ENCODE measurements at regions not wholly inside any gene's neighbourhood (a gene's known extent, or its start where the extent isn't known, plus 50 kb on each side); places are given as distances from the start of the nearest gene placed in this dataset.

GRCh38 chr14:101191101-101191720 is 287.7 kb upstream of the RTL1 start:
- DNase-seq = no peak

DNA sequence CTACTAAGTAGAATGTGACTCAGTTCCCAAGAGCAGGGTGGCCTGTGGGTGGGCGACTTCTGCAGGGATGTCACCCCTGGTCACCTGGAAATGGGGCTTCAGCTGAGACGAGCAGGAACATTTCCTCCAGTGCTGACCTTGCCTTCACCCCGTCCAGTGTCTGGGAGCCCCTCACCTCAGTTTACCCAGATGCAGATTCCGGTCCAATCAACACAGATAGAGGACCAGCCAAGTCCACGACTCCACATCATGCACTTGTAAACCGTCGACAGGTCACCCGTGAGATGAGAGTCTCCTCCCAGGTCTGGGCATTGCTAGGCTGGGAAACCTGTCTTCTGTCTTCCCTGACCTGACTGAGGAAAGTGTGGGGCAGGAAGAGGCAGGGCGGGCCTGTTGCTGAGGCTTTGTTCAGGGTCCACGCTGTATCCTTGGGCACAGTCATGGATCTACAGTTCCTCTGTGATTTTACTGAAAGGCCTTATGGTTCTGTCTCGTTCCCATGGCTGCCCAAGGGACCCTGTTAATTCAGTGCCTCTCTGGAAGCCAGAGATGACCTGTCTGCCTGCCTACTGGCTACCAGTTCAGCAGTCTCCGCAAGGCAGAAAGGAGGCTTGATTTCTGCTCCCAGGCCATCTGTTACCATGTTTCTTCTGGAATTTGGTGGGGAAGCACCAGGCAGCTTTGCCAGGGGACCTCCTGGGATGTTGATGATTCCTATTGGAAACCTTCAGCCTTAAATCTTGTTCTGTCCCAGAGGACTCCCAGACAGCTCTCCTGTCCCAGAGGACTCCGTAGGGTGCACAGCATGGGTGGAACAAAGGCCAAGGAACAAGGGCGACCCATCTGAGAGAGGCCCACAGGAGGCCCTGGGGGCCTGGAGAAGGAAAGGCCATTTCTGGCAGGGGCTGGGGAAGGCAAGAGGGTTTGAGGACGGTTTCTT is 288.5 kb upstream of the RTL1 start:
- no peak for DNase-seq

DNA sequence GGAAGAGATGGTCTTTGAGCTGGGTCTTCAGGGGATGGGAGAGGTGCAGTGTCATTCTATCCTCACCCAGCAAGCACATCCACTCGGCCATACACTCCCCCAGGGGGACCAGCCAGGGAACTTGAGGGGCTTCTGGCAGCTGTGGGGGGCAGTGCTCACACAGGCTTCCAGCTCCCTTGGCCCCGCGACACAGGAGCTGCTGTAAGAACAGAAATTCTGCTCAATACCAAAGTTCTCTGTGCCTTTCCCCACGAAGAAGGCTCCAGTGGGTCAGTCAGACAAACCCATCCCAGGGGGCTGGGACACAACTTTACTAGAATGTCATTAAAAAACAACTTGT is 289.1 kb upstream of the RTL1 start:
- DNase-seq = no peak

DNA sequence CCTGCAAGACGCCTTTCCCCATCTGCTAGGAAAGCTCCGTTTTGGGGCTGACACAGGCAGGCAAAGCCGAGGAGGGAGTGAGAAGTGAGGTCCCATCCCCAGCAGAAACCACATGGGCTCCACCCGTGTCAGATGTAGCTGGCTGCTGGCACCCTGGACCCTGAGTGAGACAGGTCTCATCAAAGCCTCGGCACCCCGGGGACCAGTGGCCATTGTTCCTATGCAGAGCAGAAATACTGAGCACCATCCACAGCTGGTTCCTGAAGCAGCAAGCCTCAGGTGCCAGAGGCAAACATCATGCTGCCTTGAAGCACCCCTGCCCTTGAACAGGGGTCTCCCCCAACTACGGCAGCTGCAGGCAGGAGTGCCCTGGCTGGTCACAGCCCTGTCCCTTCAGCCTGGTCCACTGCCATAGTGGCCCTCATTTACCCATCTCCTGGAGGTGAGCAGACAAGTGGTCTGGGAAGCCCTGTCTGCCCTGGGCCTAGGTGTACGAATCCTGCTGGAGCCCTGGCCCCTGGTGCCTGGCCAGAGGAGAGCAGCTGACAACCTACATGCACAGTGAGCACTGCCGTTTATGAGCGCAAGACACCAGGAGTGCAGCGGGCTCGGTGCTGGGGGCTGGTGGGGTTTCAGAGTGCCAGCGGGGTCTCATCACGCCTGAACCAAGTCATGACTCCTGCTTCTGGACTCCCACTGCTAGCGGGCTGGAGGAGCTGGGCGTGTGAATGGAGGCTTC is 289.8 kb upstream of the RTL1 start:
- DNase-seq = no peak

GRCh38 chr14:101193845-101194372 is 290.4 kb upstream of the RTL1 start:
- DNase-seq = no peak

DNA sequence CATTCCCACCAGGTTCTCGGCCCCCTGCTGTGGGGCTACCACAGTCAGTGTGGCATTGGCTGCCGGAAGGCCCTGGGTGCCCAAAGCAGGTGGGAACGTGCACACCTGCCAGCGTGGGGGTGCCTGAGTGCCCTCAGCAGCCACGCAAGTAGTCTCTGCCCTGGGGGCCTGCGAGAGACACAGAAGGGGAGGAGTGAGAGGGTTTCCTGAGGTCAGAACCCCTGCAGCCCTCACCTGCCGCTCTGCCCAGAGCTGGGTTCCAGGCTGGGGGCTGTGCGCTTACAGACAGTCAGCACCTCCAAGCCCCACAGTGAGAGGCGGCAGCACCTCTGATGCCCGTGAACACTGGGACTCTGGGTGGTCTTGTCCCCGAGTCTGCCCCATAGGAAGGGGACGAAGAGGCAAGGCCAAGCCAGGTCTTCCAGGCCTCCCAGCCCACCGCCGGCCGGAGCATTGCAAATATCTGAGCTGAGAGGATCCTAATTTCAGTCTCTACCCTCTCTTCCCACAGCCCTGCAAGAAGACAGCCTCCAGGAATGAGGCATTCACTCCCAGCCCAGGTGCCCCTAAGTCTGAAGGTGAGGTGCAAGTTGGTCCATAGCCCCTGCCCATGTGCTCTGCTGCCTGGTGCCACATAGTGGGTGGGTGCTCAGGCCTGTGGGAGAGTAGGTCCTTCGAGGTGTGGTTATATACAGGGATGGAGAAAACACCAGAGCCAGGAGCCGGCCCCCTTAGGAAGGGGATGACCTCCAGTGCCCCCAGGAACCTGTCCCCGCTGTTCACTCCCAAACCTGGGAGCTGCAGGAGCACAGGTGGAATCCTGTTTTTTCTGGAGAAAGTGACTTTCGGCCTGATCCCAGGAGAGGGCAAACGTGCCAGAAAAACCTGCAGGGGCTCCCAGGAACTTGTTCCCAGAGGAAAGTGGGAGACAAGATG is 291.1 kb upstream of the RTL1 start:
- no peak for DNase-seq

- no peak for DNase-seq
These were observed 291.9 kb upstream of the RTL1 start for GRCh38 chr14:101195309-101195901.

DNA sequence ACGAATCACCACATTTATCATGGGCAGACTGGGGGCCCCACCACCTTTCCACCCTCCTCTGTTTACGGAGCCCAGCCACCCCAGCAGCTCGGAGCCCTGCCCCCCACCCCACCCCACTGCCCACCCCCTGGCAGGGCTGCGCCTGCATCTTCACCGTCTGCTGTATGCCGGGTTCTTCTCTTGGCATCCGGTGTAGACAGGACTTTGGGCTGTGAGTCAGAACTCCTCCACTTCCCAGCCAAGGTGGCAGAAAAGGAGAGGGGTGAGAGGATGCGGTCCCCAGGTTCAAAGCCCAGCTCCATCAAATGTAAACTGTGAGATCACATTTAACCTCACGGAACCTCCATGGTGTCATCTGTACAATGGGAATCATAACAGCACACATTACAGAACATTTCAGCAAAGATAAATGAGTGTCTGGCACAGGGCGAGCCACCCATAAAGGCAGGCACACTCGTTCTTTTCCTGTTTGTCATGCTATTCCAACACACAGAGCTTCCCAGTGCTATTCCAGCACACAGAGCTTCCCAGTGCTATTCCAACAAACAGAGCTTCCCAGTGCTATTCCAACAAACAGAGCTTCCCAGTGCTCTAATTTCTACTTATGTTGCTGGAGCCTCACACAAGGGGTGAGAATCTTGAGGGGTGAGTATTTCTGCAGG is 292.7 kb upstream of the RTL1 start:
- no peak for DNase-seq

GRCh38 chr14:101196795-101197590 is 293.5 kb upstream of the RTL1 start:
- no peak for DNase-seq

DNA sequence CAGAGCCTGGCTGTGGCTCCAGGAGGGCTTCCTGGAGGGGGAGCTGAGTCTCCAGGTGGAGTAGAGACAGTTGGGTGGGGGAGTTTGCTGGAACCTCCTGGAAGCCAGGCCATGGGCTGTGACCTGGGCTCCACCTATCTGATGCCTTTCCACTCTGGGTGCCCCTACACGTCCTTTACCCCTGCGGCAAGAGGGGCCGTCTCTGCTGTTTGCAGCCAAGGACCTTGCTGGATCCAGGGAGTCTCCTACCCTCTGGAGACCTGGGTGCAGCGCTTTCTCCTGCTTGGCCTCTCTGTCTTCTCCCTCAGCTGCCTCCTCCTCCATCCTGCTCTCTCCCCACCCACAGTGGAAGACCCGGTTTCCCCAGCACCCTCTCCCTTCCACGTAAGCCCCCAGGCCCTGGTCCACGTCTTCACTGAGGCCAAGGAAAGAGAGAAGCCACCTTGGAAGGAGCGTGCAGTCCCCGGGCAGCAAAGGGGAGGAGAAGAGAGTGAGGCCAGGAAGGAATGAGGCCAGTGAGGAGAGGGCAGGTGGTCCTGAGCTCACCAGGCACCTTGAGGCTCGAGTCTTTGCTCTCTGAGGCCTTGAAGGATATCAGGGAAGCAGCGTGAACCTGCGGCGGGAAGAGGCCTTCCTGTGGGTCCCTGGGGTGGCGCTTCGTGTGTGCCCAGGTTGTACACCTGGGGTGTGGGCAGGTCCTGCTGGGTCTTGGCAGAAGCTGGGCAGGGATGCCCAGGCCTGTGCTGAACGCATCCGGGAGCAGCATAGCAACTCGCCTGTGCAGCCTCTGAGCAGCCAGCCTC is 294.3 kb upstream of the RTL1 start:
- no peak for DNase-seq

DNA sequence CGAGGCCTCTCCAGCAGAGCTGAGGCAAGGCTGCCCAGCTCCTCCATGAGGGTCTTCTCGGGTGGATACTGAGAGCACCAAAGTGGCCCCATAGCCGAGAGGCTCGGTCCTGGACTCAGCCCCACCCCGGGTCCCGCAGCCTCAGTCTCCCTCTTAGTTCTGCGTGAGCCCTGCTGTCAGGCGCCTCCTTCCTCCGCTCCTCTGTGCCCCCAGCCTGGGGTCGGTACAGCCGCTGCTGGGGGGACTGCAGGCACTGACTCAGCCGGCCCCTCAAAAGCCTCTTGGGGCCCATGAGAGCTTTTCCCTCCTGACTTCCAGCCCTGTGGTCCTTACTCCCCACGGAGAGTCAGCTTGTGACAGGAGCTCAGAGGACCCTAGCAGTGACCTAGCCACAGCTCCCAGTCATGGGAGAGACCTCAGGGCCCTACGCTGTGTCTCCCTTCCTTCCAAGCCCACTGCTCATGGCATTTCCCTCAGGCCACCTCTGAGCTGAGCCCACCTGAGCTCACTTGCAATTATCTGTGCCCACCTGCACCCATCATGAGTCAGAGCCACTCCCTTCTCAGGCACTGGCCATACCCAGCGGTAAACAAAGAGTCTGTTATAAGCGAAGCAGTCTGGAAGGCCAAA is 295.0 kb upstream of the RTL1 start:
- DNase-seq = no peak

GRCh38 chr14:101199028-101199770 is 295.7 kb upstream of the RTL1 start:
- DNase-seq = no peak

- DNase-seq = no peak
These were observed 296.6 kb upstream of the RTL1 start for GRCh38 chr14:101200008-101200649.

DNA sequence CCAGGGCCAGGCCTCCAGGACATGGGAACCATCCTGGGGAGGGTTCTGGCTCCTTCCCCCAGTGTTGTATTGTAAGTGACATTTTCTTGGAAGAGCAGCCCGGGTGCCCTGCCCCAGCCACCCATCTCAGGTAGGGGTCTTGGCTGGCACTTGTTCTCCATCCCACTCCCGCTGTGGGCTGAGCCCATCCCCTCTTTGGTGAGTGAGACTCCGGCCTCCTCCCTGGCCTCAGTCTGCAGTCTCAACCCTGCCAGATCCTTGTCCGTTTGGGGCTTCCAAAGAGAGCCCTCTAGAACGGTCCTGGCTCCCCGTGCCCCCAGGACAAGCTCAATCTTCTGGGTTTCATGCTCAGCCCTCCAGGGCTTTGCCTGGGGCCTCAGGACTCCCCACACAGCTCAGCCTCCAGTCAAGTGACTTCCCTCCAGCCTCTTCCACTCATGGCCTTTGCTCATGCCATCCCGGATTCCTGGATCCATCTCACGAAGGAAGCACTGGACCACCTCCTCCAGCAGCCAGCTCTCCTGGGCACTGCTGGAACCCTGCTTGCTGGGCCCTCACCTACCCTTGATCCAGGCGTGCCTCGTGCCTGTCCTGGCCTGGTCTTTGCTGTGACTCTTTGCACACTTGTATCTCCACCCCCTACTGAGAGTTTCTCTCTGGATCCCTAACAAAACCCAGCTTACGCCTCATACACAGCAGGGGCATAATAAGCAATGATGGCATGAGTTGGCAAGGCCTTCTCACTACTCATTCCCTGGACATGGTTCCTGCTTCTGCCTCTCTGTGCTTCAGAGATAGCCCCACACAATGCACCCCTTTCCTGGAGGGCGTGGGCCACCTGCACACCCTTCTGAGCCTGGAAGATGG is 297.4 kb upstream of the RTL1 start:
- no peak for DNase-seq

DNA sequence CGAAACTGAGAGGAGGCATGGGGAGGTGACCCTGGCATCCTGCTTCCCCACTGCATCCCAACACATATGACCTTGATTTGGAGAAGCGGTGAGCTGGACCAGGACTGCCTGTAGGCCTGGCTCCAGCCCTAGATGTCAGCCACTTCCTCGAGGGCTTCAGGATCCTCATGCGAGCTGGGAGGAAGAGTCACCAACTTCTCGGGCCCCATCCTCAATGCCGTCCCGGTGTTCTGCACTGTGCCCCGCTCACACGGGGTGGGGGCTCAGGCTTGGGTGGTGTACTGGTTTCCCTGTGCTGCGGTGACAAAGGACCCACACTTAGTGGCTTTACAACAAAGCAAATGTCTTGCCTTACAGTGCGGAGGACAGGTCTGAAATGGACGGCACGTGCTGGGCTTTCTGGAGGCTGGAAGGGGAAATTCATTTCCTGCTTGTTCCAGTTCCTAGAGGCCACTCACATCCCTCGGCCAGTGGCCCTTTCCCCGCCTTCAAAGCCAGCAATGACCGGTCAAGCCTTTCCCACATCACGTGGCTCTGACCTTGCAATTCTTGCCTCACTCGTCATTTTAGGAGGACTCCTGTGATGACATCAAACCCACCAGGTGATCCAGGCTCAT is 298.1 kb upstream of the RTL1 start:
- DNase-seq = no peak

All from amygdala (tissue), 56 donors.